Suprapubic skin (tissue), 4 donors: ENCODE measurements at regions not wholly inside any gene's neighbourhood (a gene's known extent, or its start where the extent isn't known, plus 50 kb on each side); places are given as distances from the start of the nearest gene placed in this dataset.

Experiments used
- POLR2A ChIP-seq, 2 donors: fragments of 450-650 bp; IDR thresholded peaks; one replicate each; pipeline ENCODE4 v1.6.1; 2017; ENCODE audit warnings: antibody characterized with exemption in 2 of 2, mild to moderate bottlenecking in 2 of 2, moderate library complexity in 2 of 2
- POLR2AphosphoS5 ChIP-seq, 3 donors: sonication (generic); formaldehyde crosslinking; IDR thresholded peaks; one replicate each; pipeline ENCODE4 v1.6.1; 2017; ENCODE audit warnings: antibody characterized with exemption in 3 of 3
- TF ChIP-seq, protein P1 (sequence below), 2 donors: fragments of 200-600 bp in 1 of 2; fragments of 450-650 bp in 1 of 2; sonication (generic) in 1 of 2; IDR thresholded peaks; one replicate each; pipeline ENCODE4 v1.5.1; 2016 to 2019; ENCODE audit warnings: antibody characterized with exemption in 2 of 2, mild to moderate bottlenecking in 1 of 2, moderate library complexity in 1 of 2

DNA sequence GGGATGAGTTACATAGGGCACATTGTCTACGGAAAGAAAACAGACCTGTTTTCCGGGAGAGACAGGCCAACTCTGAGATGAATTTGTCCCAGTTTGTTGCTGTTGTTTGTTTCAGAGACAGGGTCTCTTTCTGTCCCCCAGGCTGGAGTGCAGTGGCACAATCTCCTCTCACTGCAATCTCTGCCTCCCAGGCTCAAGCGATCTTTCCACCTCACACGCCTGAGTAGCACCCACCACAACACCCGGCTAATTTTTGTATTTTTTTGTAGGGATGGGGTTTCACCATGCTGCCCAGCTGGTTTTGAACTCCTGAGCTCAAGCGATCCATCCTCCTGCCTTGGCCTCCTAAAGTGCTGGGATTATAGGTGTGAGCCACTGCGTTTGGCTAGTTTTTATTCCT lies 125.5 kb upstream of the ERRFI1 start:
- TF ChIP-seq, protein P1, sequence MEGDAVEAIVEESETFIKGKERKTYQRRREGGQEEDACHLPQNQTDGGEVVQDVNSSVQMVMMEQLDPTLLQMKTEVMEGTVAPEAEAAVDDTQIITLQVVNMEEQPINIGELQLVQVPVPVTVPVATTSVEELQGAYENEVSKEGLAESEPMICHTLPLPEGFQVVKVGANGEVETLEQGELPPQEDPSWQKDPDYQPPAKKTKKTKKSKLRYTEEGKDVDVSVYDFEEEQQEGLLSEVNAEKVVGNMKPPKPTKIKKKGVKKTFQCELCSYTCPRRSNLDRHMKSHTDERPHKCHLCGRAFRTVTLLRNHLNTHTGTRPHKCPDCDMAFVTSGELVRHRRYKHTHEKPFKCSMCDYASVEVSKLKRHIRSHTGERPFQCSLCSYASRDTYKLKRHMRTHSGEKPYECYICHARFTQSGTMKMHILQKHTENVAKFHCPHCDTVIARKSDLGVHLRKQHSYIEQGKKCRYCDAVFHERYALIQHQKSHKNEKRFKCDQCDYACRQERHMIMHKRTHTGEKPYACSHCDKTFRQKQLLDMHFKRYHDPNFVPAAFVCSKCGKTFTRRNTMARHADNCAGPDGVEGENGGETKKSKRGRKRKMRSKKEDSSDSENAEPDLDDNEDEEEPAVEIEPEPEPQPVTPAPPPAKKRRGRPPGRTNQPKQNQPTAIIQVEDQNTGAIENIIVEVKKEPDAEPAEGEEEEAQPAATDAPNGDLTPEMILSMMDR (IDR thresholded peaks at IDR 0.05) = no peak
- TF ChIP-seq POLR2AphosphoS5 (IDR thresholded peaks at IDR 0.05) (no peak), POLR2A (IDR thresholded peaks at IDR 0.05) (no peak)
